H9 (cell line): ENCODE measurements at regions not wholly inside any gene's neighbourhood (a gene's known extent, or its start where the extent isn't known, plus 50 kb on each side); places are given as distances from the start of the nearest gene placed in this dataset.

ENCODE experiments used
- DNase-seq: peaks from one replicate; pipeline ENCODE4 v3.0.0-alpha.2; 2017
- H2AFZ ChIP-seq: one replicate; pipeline ENCODE4 v1.6.1; 2013; ENCODE audit warnings: mild to moderate bottlenecking, low read length, control low read depth, moderate library complexity
- H2AK5ac ChIP-seq: 2 replicates; pipeline ENCODE4 v1.6.1; 2013; ENCODE audit warnings: low read length, control low read depth, mixed read lengths; ENCODE audit not compliant: insufficient read length
- H2BK120ac ChIP-seq: one replicate; pipeline ENCODE4 v1.6.1; 2013; ENCODE audit warnings: low read depth, mild to moderate bottlenecking, low read length, control low read depth, inconsistent platforms; ENCODE audit not compliant: poor library complexity, severe bottlenecking
- H2BK12ac ChIP-seq: 2 replicates; pipeline ENCODE4 v1.6.1; 2013; ENCODE audit warnings: low read length, control low read depth, mixed read lengths, low read depth; ENCODE audit not compliant: insufficient read length
- H2BK15ac ChIP-seq: 2 replicates; pipeline ENCODE4 v1.6.1; 2013; ENCODE audit warnings: low read depth, low read length, control low read depth
- H2BK20ac ChIP-seq: one replicate; pipeline ENCODE4 v1.6.1; 2013; ENCODE audit warnings: low read depth, mild to moderate bottlenecking, low read length, control low read depth, inconsistent platforms; ENCODE audit not compliant: poor library complexity, severe bottlenecking
- H2BK5ac ChIP-seq: 2 replicates; pipeline ENCODE4 v1.6.1; 2013; ENCODE audit warnings: low read length, control low read depth, mixed read lengths; ENCODE audit not compliant: insufficient read length
- H3K14ac ChIP-seq: 2 replicates; pipeline ENCODE4 v1.6.1; 2013; ENCODE audit warnings: low read length, control low read depth; ENCODE audit not compliant: insufficient read depth
- H3K18ac ChIP-seq: 2 replicates; pipeline ENCODE4 v1.6.1; 2013; ENCODE audit warnings: low read depth, mild to moderate bottlenecking, mixed read lengths, low read length, control low read depth; ENCODE audit not compliant: insufficient read length
- H3K23ac ChIP-seq: 2 replicates; pipeline ENCODE4 v1.6.1; 2013; ENCODE audit warnings: low read length, control low read depth, mixed read lengths, low read depth; ENCODE audit not compliant: insufficient read length
- H3K23me2 ChIP-seq: 2 replicates; pipeline ENCODE4 v1.6.1; 2013; ENCODE audit warnings: low read depth, mild to moderate bottlenecking, mixed read lengths, low read length, control low read depth; ENCODE audit not compliant: insufficient read length, poor library complexity, severe bottlenecking
- H3K27ac ChIP-seq: 2 replicates; pipeline ENCODE4 v1.5.1; 2013; ENCODE audit warnings: low read length, control low read depth, mixed read lengths, low read depth; ENCODE audit not compliant: insufficient read length
- H3K27me3 ChIP-seq: 2 replicates; pipeline ENCODE4 v1.6.1; 2013; ENCODE audit warnings: low read length, control low read depth, inconsistent platforms; ENCODE audit not compliant: insufficient read depth
- H3K4ac ChIP-seq: 2 replicates; pipeline ENCODE4 v1.6.1; 2013; ENCODE audit warnings: low read depth, mild to moderate bottlenecking, control low read depth, inconsistent platforms, low read length, moderate library complexity
- H3K4me1 ChIP-seq: 2 replicates; pipeline ENCODE4 v1.6.1; 2013; ENCODE audit warnings: low read length, control low read depth, inconsistent platforms; ENCODE audit not compliant: insufficient read depth
- H3K4me2 ChIP-seq: 2 replicates; pipeline ENCODE4 v1.6.1; 2013; ENCODE audit warnings: low read length, control low read depth, mixed read lengths; ENCODE audit not compliant: insufficient read length, insufficient read depth
- H3K56ac ChIP-seq: 2 replicates; pipeline ENCODE4 v1.6.1; 2013; ENCODE audit warnings: low read depth, mild to moderate bottlenecking, mixed read lengths, low read length, control low read depth; ENCODE audit not compliant: insufficient read length
- H3K79me1 ChIP-seq: 2 replicates; pipeline ENCODE4 v1.6.1; 2013; ENCODE audit warnings: low read depth, mild to moderate bottlenecking, moderate library complexity, low read length, control low read depth, inconsistent platforms; ENCODE audit not compliant: insufficient read depth, poor library complexity, severe bottlenecking
- H3K79me2 ChIP-seq: 2 replicates; pipeline ENCODE4 v1.6.1; 2013; ENCODE audit warnings: low read length, control low read depth, inconsistent platforms; ENCODE audit not compliant: insufficient read depth
- H3K9ac ChIP-seq: 2 replicates; pipeline ENCODE4 v1.6.1; 2013; ENCODE audit warnings: low read length, control low read depth, mixed read lengths; ENCODE audit not compliant: insufficient read length; ENCODE audit errors: extremely low read depth
- H3K9me3 ChIP-seq: one replicate; pipeline ENCODE4 v1.6.1; 2013; ENCODE audit warnings: low read depth, low read length, inconsistent platforms; ENCODE audit not compliant: control insufficient read depth
- H3T11ph ChIP-seq: one replicate; pipeline ENCODE4 v1.6.1; 2013; ENCODE audit warnings: mild to moderate bottlenecking, low read length, control low read depth, inconsistent platforms
- H4K20me1 ChIP-seq: one replicate; pipeline ENCODE4 v1.6.1; 2013; ENCODE audit not compliant: control insufficient read depth, insufficient read length, insufficient read depth
- H4K5ac ChIP-seq: 2 replicates; pipeline ENCODE4 v1.6.1; 2013; ENCODE audit warnings: low read depth, mild to moderate bottlenecking, mixed read lengths, low read length, control low read depth; ENCODE audit not compliant: insufficient read length
- H4K8ac ChIP-seq: replicated peaks from 2 replicates; pipeline ENCODE4 v1.6.1; 2013; ENCODE audit warnings: low read length, control low read depth, mixed read lengths, low read depth; ENCODE audit not compliant: insufficient read length
- H4K91ac ChIP-seq: 2 replicates; pipeline ENCODE4 v1.6.1; 2013; ENCODE audit warnings: low read depth, mild to moderate bottlenecking, moderate library complexity, mixed read lengths, low read length, control low read depth; ENCODE audit not compliant: insufficient read length
- H3K27ac Mint-ChIP-seq, 3 experiments: 2 replicates in 2 of 3; 3 replicates in 1 of 3; pipeline ENCODE4 v1.8.0; 2020 to 2021; ENCODE audit warnings: mixed read lengths in 3 of 3, mild to moderate bottlenecking in 1 of 3, moderate library complexity in 1 of 3
- H3K27me3 Mint-ChIP-seq: 2 replicates; pipeline ENCODE4 v1.8.0; 2021; ENCODE audit warnings: low read depth, mild to moderate bottlenecking, moderate library complexity, mixed read lengths
- H3K36me3 Mint-ChIP-seq, 3 experiments: 2 replicates in 2 of 3; 3 replicates in 1 of 3; pipeline ENCODE4 v1.8.0; 2020 to 2021; ENCODE audit warnings: low read depth in 3 of 3, mixed read lengths in 3 of 3; ENCODE audit not compliant: insufficient read depth in 1 of 3
- H3K4me1 Mint-ChIP-seq, 2 experiments: 2 replicates each; pipeline ENCODE4 v1.8.0; 2020; ENCODE audit warnings: mixed read lengths in 2 of 2
- H3K4me3 Mint-ChIP-seq, 2 experiments: 2 replicates in 1 of 2; 3 replicates in 1 of 2; pipeline ENCODE4 v1.8.0; 2020 to 2021; ENCODE audit warnings: mild to moderate bottlenecking in 2 of 2, mixed read lengths in 2 of 2, moderate library complexity in 1 of 2
- H3K9me3 Mint-ChIP-seq, 2 experiments: 2 replicates in 1 of 2; 3 replicates in 1 of 2; pipeline ENCODE4 v1.8.0; 2020; ENCODE audit warnings: mild to moderate bottlenecking in 2 of 2, mixed read lengths in 2 of 2, moderate library complexity in 1 of 2
- WGBS: extraction: QIAGEN DNeasy Blood & Tissue Kit; methylation state at CpG from one replicate; pipeline ENCODE4 v1.1.7; 2013; ENCODE audit warnings: missing lambda C conversion rate, low lambda C conversion rate, mixed read lengths; ENCODE audit not compliant: insufficient read length; ENCODE audit errors: extremely low coverage; 5-methylcytosine and 5-hydroxymethylcytosine counted together
- TF ChIP-seq, protein P1 (sequence below): fragments of 200-600 bp; sonication (generic); conservative IDR thresholded peaks from 3 replicates; pipeline ENCODE4 v1.8.0; 2021; ENCODE audit warnings: antibody characterized with exemption, mild to moderate bottlenecking

DNA sequence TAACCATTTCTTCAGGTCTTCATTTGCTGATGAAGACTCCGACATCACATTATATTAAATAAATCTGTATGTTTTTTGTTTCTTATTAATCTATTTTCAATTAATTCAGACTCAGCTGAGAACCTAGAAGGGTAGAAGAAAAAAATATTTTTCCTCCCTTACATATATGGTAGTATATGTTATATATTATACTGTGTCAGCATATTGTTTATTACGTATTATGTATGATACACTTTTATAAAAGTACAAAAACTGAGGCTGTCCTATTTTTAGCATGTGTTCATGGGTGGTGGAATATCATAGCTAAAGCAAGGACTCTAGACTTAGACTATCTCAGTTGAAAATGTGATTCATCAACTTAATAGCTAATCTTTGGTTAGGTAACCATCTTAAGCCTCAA lies 149.3 kb downstream of the CENPC start:
- Mint-ChIP-seq H3K4me1 (no peaks in the 10 kb centered on the region), H3K36me3 (no peaks in the 10 kb centered on the region), H3K9me3 (no peaks in the 10 kb centered on the region), H3K27ac (no peak overlapping the region), H3K27me3 (no peaks in the 10 kb centered on the region), H3K4me3 (no peak overlapping the region)
- Histone ChIP-seq H2BK15ac (no peak overlapping the region), H3K18ac (no peak overlapping the region), H2BK12ac (no peak overlapping the region), H3K27me3 (no peaks in the 10 kb centered on the region), H3K56ac (no peak overlapping the region), H2BK20ac (no peak overlapping the region), H3K9me3 (no peaks in the 10 kb centered on the region), H3K4me2 (no peak overlapping the region), H3K79me2 (no peaks in the 10 kb centered on the region), H2BK120ac (no peak overlapping the region), H3K23ac (no peak overlapping the region), H4K8ac (no peak overlapping the region), H3K14ac (no peak overlapping the region), H4K91ac (no peak overlapping the region), H4K5ac (no peak overlapping the region), H3K9ac (no peak overlapping the region), H3K4ac (no peak overlapping the region), H3T11ph (no peak overlapping the region), H3K23me2 (no peaks in the 10 kb centered on the region), H2BK5ac (no peak overlapping the region), H2AFZ (no peak overlapping the region), H4K20me1 (no peaks in the 10 kb centered on the region), H2AK5ac (no peak overlapping the region), H3K4me1 (no peaks in the 10 kb centered on the region), H3K27ac (no peak overlapping the region), H3K79me1 (no peaks in the 10 kb centered on the region)
- TF ChIP-seq, protein P1, sequence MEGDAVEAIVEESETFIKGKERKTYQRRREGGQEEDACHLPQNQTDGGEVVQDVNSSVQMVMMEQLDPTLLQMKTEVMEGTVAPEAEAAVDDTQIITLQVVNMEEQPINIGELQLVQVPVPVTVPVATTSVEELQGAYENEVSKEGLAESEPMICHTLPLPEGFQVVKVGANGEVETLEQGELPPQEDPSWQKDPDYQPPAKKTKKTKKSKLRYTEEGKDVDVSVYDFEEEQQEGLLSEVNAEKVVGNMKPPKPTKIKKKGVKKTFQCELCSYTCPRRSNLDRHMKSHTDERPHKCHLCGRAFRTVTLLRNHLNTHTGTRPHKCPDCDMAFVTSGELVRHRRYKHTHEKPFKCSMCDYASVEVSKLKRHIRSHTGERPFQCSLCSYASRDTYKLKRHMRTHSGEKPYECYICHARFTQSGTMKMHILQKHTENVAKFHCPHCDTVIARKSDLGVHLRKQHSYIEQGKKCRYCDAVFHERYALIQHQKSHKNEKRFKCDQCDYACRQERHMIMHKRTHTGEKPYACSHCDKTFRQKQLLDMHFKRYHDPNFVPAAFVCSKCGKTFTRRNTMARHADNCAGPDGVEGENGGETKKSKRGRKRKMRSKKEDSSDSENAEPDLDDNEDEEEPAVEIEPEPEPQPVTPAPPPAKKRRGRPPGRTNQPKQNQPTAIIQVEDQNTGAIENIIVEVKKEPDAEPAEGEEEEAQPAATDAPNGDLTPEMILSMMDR: no peak
- no CpG with 5 or more reads among the region's 2 CpGs for WGBS
- no peak for DNase-seq
